HepG2 (cell line): ENCODE measurements at regions not wholly inside any gene's neighbourhood (a gene's known extent, or its start where the extent isn't known, plus 50 kb on each side); places are given as distances from the start of the nearest gene placed in this dataset.

Source experiments
- small RNA-seq, 3 experiments: library from RNA; depleted of rRNA; stranded (forward); fragments of <200 nt; gene quantifications; one replicate each; pipeline ENCODE3, GENCODE V24; 2012; ENCODE audit warnings: low read depth in 2 of 3, low replicate concordance in 1 of 3; ENCODE audit not compliant: insufficient read length in 3 of 3, insufficient read depth in 2 of 3

Small RNA genes in the stretch of these regions (small RNA-seq; reads per million reads assigned to genes)
- 0 reads per million in 3 experiments for gene RF00561
